A673 (cell line): ENCODE measurements at regions not wholly inside any gene's neighbourhood (a gene's known extent, or its start where the extent isn't known, plus 50 kb on each side); places are given as distances from the start of the nearest gene placed in this dataset.

ENCODE experiments used
- CTCF ChIP-seq: fragments of 300-800, 200-600 bp; sonication (generic); conservative IDR thresholded peaks from 2 replicates; pipeline ENCODE4 v1.5.1; 2017; ENCODE audit warnings: low read depth, mild to moderate bottlenecking, antibody characterized with exemption, low read length, moderate library complexity, mixed read lengths
- EZH2 ChIP-seq: fragments of 200-600 bp; sonication (generic); IDR thresholded peaks from 2 replicates; pipeline ENCODE4 v1.6.1; 2017; ENCODE audit warnings: borderline replicate concordance, low read depth, mild to moderate bottlenecking, mixed read lengths, antibody characterized with exemption, low read length; ENCODE audit not compliant: poor library complexity, severe bottlenecking

- TF ChIP-seq EZH2 (no peak), CTCF (no peak)
These were observed 336.9 kb downstream of the ZNF248 start for GRCh38 chr10:37520488-37520887.
